Daoy (cell line): ENCODE measurements at regions not wholly inside any gene's neighbourhood (a gene's known extent, or its start where the extent isn't known, plus 50 kb on each side); places are given as distances from the start of the nearest gene placed in this dataset.
"Not testable (repeated sequence)": the region's sequence is repeated elsewhere in the genome, so short reads cannot be mapped to it uniquely, and the experiment has no call there.

Experiments used
- DNase-seq: peaks from one replicate; pipeline ENCODE4 v3.0.0-alpha.2; 2015; ENCODE audit warnings: low read depth

- DNase-seq: no peak
These were observed 60.3 kb downstream of the EOMES start for GRCh38 chr3:27661797-27662196.

GRCh38 chr3:27659279-27660021, 62.7 kb downstream of the EOMES start:
- DNase-seq: peak; percentile 62

- no peak for DNase-seq
These were observed 63.4 kb downstream of the EOMES start for GRCh38 chr3:27658741-27659140.

- DNase-seq: no peak
These were observed 64.3 kb downstream of the EOMES start for GRCh38 chr3:27657871-27658270.

- DNase-seq: peak; percentile 44
These were observed 64.7 kb downstream of the EOMES start for GRCh38 chr3:27657404-27657803.

- no peak for DNase-seq
These were observed 65.3 kb downstream of the EOMES start for GRCh38 chr3:27656790-27657189.

GRCh38 chr3:27655547-27655946, 66.6 kb downstream of the EOMES start:
- no peak for DNase-seq

- no peak for DNase-seq
These were observed 68.1 kb downstream of the EOMES start for GRCh38 chr3:27653803-27654558.

- DNase-seq: no peak
These were observed 72.8 kb downstream of the EOMES start for GRCh38 chr3:27649277-27649676.

GRCh38 chr3:27646896-27647295, 75.2 kb downstream of the EOMES start:
- DNase-seq: no peak

- DNase-seq: no peak
These were observed 77.2 kb downstream of the EOMES start for GRCh38 chr3:27644941-27645340.

- DNase-seq: peak; percentile 12
These were observed 78.8 kb downstream of the EOMES start for GRCh38 chr3:27643355-27643754.

GRCh38 chr3:27642796-27643195, 79.3 kb downstream of the EOMES start:
- DNase-seq: no peak

GRCh38 chr3:27641888-27642601, 80.1 kb downstream of the EOMES start:
- DNase-seq: no peak

GRCh38 chr3:27641271-27641800, 80.8 kb downstream of the EOMES start:
- no peak for DNase-seq

- no peak for DNase-seq
These were observed 82.9 kb downstream of the EOMES start for GRCh38 chr3:27639271-27639670.

GRCh38 chr3:27638594-27638993, 83.5 kb downstream of the EOMES start:
- no peak for DNase-seq

GRCh38 chr3:27637346-27637995, 84.7 kb downstream of the EOMES start:
- no peak for DNase-seq

GRCh38 chr3:27635006-27635405, 87.1 kb downstream of the EOMES start:
- not testable (repeated sequence) for DNase-seq

GRCh38 chr3:27633224-27633545, 88.9 kb downstream of the EOMES start:
- DNase-seq: peak; percentile 67

GRCh38 chr3:27632431-27633223, 89.5 kb downstream of the EOMES start:
- DNase-seq: peak; percentile 58
